CD4-positive, alpha-beta T cell (primary cell): ENCODE measurements at regions not wholly inside any gene's neighbourhood (a gene's known extent, or its start where the extent isn't known, plus 50 kb on each side); places are given as distances from the start of the nearest gene placed in this dataset.

ENCODE experiments used
- ATAC-seq: fragments of 200-7000 bp; cut with Tn5 transposase; one replicate; pipeline ENCODE4 v1.10.0; 2022; ENCODE audit warnings: mild to moderate bottlenecking; ENCODE audit not compliant: poor library complexity
- CTCF ChIA-PET: fragments of 350-600 bp; sonication (Branson Sonifier 250); formaldehyde crosslinking; loops from one replicate; lab custom pipeline; 2021; ENCODE audit warnings: antibody characterized with exemption, inconsistent platforms; lab: Charles Lee
- POLR2A ChIA-PET: fragments of 350-600 bp; sonication (Branson Sonifier 250); formaldehyde crosslinking; loops from one replicate; lab custom pipeline; 2021; ENCODE audit warnings: antibody characterized with exemption, inconsistent platforms; lab: Charles Lee
- DNase-seq, 14 experiments: peaks; one replicate each; pipeline ENCODE4 v3.0.0-alpha.2; 2013 to 2020; ENCODE audit warnings: mixed read lengths in 2 of 14
- H3K27ac ChIP-seq, 2 donors: one replicate each; pipeline versions ENCODE4 v1.5.1 to v1.7.0; 2013; ENCODE audit warnings: low read length in 2 of 2, low read depth in 1 of 2, mild to moderate bottlenecking in 1 of 2
- H3K27me3 ChIP-seq, 2 experiments: 1 replicate in 1 of 2; 2 replicates in 1 of 2; pipeline versions ENCODE4 v1.6.1 to v1.7.0; 2013; ENCODE audit warnings: low read length in 2 of 2, control low read depth in 1 of 2, mild to moderate bottlenecking in 1 of 2, moderate library complexity in 1 of 2; ENCODE audit not compliant: insufficient read depth in 2 of 2, control insufficient read depth in 1 of 2
- H3K36me3 ChIP-seq: one replicate; pipeline ENCODE4 v1.6.1; 2013; ENCODE audit warnings: low read length, control low read depth; ENCODE audit not compliant: insufficient read depth
- H3K4me1 ChIP-seq: one replicate; pipeline ENCODE4 v1.6.1; 2013; ENCODE audit warnings: low read length, control low read depth; ENCODE audit not compliant: insufficient read depth
- H3K4me3 ChIP-seq: one replicate; pipeline ENCODE4 v1.5.1; 2013; ENCODE audit warnings: mild to moderate bottlenecking, low read length, moderate library complexity
- H3K9me3 ChIP-seq, 2 experiments: 1 replicate in 1 of 2; 2 replicates in 1 of 2; pipeline versions ENCODE4 v1.6.1 to v1.7.0; 2013; ENCODE audit warnings: low read length in 2 of 2, mild to moderate bottlenecking in 2 of 2, control low read depth in 1 of 2, moderate library complexity in 1 of 2; ENCODE audit not compliant: control insufficient read depth in 1 of 2, insufficient read depth in 1 of 2
- H3K27ac Mint-ChIP-seq: one replicate; pipeline ENCODE4 v1.8.0; 2020; ENCODE audit warnings: mixed read lengths
- H3K27me3 Mint-ChIP-seq: one replicate; pipeline ENCODE4 v1.8.0; 2021; ENCODE audit warnings: mixed read lengths
- H3K36me3 Mint-ChIP-seq: one replicate; pipeline ENCODE4 v1.8.0; 2021; ENCODE audit warnings: low read depth, mixed read lengths
- H3K4me1 Mint-ChIP-seq: one replicate; pipeline ENCODE4 v1.8.0; 2021; ENCODE audit warnings: low read depth, mixed read lengths
- H3K4me3 Mint-ChIP-seq: one replicate; pipeline ENCODE4 v1.8.0; 2020; ENCODE audit warnings: mild to moderate bottlenecking, mixed read lengths
- H3K9me3 Mint-ChIP-seq: one replicate; pipeline ENCODE4 v1.8.0; 2020; ENCODE audit warnings: mixed read lengths
- CTCF ChIP-seq: fragments of 200-600 bp; IDR thresholded peaks from one replicate; pipeline ENCODE4 v1.8.0; 2022; ENCODE audit warnings: antibody characterized with exemption, mild to moderate bottlenecking
- intact Hi-C, 2 experiments: fragments of 100-400 bp; cut with DNase I in 1 of 2; cut with micrococcal nuclease in 1 of 2; formaldehyde crosslinking; loops; one replicate each; pipeline versions ENCODE4 v1.15.1 to v1.9.0; 2023 to 2025; cut with DNase I, micrococcal nuclease

GRCh38 chr17:22303096-22303495, 610.8 kb downstream of the KCNJ18 start:
- H3K36me3 ChIP-seq = no peaks in the 10 kb centered on the region
- TF ChIP-seq CTCF = no peak
- no peaks in the 10 kb centered on the region for H3K4me1 Mint-ChIP-seq
- no peaks in the 10 kb centered on the region for H3K27me3 Mint-ChIP-seq
- H3K36me3 Mint-ChIP-seq = no peaks in the 10 kb centered on the region
- ChIA-PET CTCF (no interaction called here), POLR2A (no interaction called here)
- H3K4me3 ChIP-seq = no peak overlapping the region
- no peaks in the 10 kb centered on the region for H3K27me3 ChIP-seq
- no peak overlapping the region for H3K27ac ChIP-seq
- intact Hi-C loops = no loop called here
- H3K4me3 Mint-ChIP-seq = no peak overlapping the region
- peaks cover 0 to 73% of the 10 kb centered on the region in 2 experiments for H3K9me3 ChIP-seq
- no peak for ATAC-seq
- H3K9me3 Mint-ChIP-seq = peaks cover 10% of the 10 kb centered on the region
- no peak for DNase-seq
- H3K4me1 ChIP-seq = no peaks in the 10 kb centered on the region
- H3K27ac Mint-ChIP-seq = no peak overlapping the region

- H3K36me3 Mint-ChIP-seq = no peaks in the 10 kb centered on the region
- H3K4me1 ChIP-seq = no peaks in the 10 kb centered on the region
- H3K27ac Mint-ChIP-seq = no peak overlapping the region
- no peaks in the 10 kb centered on the region for H3K4me1 Mint-ChIP-seq
- ATAC-seq = no peak
- no peak for DNase-seq
- no peaks in the 10 kb centered on the region for H3K36me3 ChIP-seq
- intact Hi-C loops = no loop called here
- H3K9me3 ChIP-seq = peaks cover 0 to 68% of the 10 kb centered on the region in 2 experiments
- no peak for TF ChIP-seq CTCF
- H3K27ac ChIP-seq = no peak overlapping the region
- H3K9me3 Mint-ChIP-seq = peaks cover 13% of the 10 kb centered on the region
- no peaks in the 10 kb centered on the region for H3K27me3 ChIP-seq
- no peak overlapping the region for H3K4me3 ChIP-seq
- H3K27me3 Mint-ChIP-seq = no peaks in the 10 kb centered on the region
- no peak overlapping the region for H3K4me3 Mint-ChIP-seq
- POLR2A ChIA-PET = no interaction called here
- CTCF ChIA-PET = no interaction called here
Observed at GRCh38 chr17:22303865-22304264, 611.5 kb downstream of the KCNJ18 start.

GRCh38 chr17:22304667-22305303, 612.5 kb downstream of the KCNJ18 start:
- POLR2A ChIA-PET = no interaction called here
- no peak for ATAC-seq

More at GRCh38 chr17:22304667-22305303, 612.5 kb downstream of the KCNJ18 start:
- intact Hi-C loops = no loop called here
- no peak overlapping the region for H3K4me3 Mint-ChIP-seq
- no peaks in the 10 kb centered on the region for H3K4me1 Mint-ChIP-seq
- no peaks in the 10 kb centered on the region for H3K27me3 ChIP-seq
- CTCF ChIA-PET = no interaction called here
- H3K4me3 ChIP-seq = no peak overlapping the region
- peaks cover 11% of the 10 kb centered on the region for H3K9me3 Mint-ChIP-seq
- no peak for DNase-seq
- no peaks in the 10 kb centered on the region for H3K4me1 ChIP-seq
- TF ChIP-seq CTCF = no peak
- no peaks in the 10 kb centered on the region for H3K36me3 Mint-ChIP-seq
- no peak overlapping the region for H3K27ac Mint-ChIP-seq
- H3K9me3 ChIP-seq = peaks cover 0 to 59% of the 10 kb centered on the region in 2 experiments
- no peaks in the 10 kb centered on the region for H3K27me3 Mint-ChIP-seq
- H3K36me3 ChIP-seq = no peaks in the 10 kb centered on the region
- H3K27ac ChIP-seq = no peak overlapping the region
